Immature natural killer cell (primary cell): ENCODE measurements at regions not wholly inside any gene's neighbourhood (a gene's known extent, or its start where the extent isn't known, plus 50 kb on each side); places are given as distances from the start of the nearest gene placed in this dataset.

Source experiments
- DNase-seq, 3 donors: peaks; one replicate each; pipeline ENCODE4 v3.0.0; 2022; ENCODE audit warnings: mixed read lengths in 1 of 3
- H3K27ac Mint-ChIP-seq, 6 donors: one replicate each; pipeline ENCODE4 v1.8.0; 2020; ENCODE audit warnings: mixed read lengths in 6 of 6, mild to moderate bottlenecking in 5 of 6, inconsistent platforms in 4 of 6, moderate library complexity in 3 of 6
- H3K27me3 Mint-ChIP-seq, 3 donors: one replicate each; pipeline ENCODE4 v1.8.0; 2020 to 2021; ENCODE audit warnings: low read depth in 3 of 3, mild to moderate bottlenecking in 3 of 3, mixed read lengths in 3 of 3, moderate library complexity in 3 of 3, inconsistent platforms in 1 of 3
- H3K36me3 Mint-ChIP-seq, 3 donors: one replicate each; pipeline ENCODE4 v1.8.0; 2020; ENCODE audit warnings: mixed read lengths in 3 of 3, inconsistent platforms in 2 of 3, mild to moderate bottlenecking in 2 of 3
- H3K4me1 Mint-ChIP-seq, 2 donors: one replicate each; pipeline ENCODE4 v1.8.0; 2020; ENCODE audit warnings: inconsistent platforms in 2 of 2, mild to moderate bottlenecking in 2 of 2, mixed read lengths in 2 of 2, moderate library complexity in 1 of 2
- H3K4me3 Mint-ChIP-seq, 5 donors: one replicate each; pipeline ENCODE4 v1.8.0; 2020; ENCODE audit warnings: mild to moderate bottlenecking in 5 of 5, mixed read lengths in 5 of 5, inconsistent platforms in 3 of 5, moderate library complexity in 3 of 5
- H3K9me3 Mint-ChIP-seq, 6 donors: one replicate each; pipeline ENCODE4 v1.8.0; 2020; ENCODE audit warnings: mild to moderate bottlenecking in 6 of 6, mixed read lengths in 6 of 6, inconsistent platforms in 4 of 6, moderate library complexity in 3 of 6

DNA sequence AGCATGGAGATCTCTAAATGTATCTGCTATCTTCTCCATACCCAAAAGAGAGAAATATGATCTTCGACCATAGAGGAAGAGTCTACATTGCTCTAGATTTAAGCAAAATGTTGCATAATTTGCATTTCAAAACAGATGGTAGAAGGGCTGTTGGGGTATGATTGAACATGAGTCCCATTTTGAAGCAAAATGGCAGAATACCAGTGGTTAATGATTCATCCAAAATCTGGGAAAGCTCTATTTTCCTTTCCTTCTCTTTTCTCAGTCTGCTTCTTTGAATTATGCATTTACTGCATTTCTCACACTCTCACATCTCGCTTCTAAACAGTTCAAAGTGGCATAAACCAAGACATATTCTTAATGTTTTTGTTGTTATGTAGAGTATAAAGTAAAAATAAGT is 178.5 kb downstream of the MACC1 start:
- Mint-ChIP-seq H3K4me1 (no peaks in the 10 kb centered on the region), H3K4me3 (no peak overlapping the region), H3K36me3 (no peaks in the 10 kb centered on the region), H3K9me3 (peaks cover 0 to 5% (median 0%) of the 10 kb centered on the region in 6 donors), H3K27ac (no peak overlapping the region), H3K27me3 (no peaks in the 10 kb centered on the region)
- no peak for DNase-seq

DNA sequence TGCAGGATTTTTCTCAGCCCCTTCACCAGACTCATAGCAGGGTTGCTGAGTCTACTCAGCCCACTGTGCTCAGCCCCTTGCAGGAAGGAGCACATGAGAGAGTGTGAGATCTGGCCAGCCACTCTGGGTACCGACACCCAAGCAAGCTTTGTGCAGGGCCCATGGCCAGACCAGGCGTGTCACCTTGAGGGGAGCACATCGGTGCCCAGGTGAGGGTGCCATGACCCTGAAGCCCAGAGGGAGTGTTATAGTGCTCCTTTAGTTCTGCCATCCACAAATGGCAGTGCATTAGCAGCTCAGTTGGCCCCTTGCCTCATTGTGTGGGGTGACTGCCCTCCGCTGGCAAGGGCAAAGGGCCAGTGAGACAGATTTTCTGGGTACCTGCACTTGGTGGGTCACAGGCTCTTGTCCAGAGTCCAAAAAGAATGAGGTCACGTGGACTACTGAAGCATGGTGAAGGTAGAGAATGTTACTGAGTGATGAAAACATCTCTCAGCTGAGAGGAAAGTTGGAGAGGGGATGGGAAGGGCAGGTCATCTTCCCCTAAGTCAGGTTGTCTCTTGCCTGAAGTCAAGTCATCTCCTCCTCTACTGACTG is 181.8 kb downstream of the MACC1 start:
- H3K4me1 Mint-ChIP-seq: no peaks in the 10 kb centered on the region
- DNase-seq: no peak
- H3K27ac Mint-ChIP-seq: no peak overlapping the region
- no peak overlapping the region for H3K4me3 Mint-ChIP-seq
- no peaks in the 10 kb centered on the region for H3K36me3 Mint-ChIP-seq
- H3K9me3 Mint-ChIP-seq: peaks cover 0 to 8% (median 4%) of the 10 kb centered on the region in 6 donors
- no peaks in the 10 kb centered on the region for H3K27me3 Mint-ChIP-seq

DNA sequence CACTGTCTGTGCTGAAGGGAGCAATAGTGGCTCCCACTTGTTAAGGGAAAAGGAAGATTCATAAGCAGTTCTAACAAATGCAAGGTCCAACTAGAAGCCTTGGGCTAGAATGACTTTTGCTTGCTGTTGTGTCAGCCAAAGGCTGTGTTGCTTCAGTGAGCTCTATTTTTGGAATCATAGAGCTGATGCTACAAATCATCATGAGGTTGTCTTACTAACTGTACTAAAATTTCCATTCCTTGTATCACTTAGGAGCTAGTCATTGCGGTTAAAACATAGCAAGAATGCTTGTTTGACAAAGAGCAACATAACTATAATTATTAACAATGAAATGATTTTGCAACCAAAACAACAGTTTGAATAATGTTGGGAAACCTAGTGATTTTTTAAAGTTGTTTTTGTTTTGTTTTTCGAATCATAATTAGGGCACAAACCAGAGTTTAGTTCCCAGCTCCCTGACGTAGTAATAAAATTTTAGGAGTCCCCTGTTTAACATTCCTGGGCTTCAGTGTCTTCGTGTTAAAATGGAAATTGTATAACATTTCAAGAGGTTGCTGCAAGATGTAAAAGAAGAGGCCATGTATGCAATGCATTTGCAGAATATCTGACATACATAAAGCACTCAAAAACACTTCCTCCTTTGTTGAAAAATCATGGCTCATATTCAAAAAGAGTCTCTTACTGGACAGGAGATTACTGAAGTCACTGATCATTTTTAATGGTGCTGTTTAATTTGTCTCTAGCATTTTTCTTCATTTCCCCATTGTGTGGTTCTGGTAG is 183.4 kb downstream of the MACC1 start:
- Mint-ChIP-seq H3K4me3 (no peak overlapping the region), H3K27ac (no peak overlapping the region), H3K9me3 (peaks cover 0 to 8% (median 4%) of the 10 kb centered on the region in 6 donors), H3K27me3 (no peaks in the 10 kb centered on the region), H3K36me3 (no peaks in the 10 kb centered on the region), H3K4me1 (no peaks in the 10 kb centered on the region)
- DNase-seq: no peak

DNA sequence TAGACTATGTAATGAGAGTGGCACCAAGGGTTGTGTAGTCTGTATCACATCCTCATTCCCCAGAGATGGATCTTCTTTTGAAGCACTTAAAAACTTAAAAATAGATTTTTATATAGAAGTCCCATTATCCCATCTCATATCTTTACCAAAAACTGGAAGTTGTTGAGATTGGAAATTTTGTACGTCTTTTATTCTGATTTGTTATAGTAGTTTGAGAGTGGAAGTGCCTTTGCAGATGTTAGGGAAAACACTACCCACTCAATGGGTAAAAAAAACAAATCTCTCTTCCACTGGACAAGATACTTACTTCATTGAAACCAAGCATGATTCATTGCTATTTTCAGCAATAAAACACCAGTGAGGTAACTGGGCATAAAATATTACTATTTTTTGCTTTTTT is 184.4 kb downstream of the MACC1 start:
- no peak overlapping the region for H3K4me3 Mint-ChIP-seq
- H3K4me1 Mint-ChIP-seq: no peaks in the 10 kb centered on the region
- no peak overlapping the region for H3K27ac Mint-ChIP-seq
- H3K36me3 Mint-ChIP-seq: no peaks in the 10 kb centered on the region
- no peak for DNase-seq
- H3K9me3 Mint-ChIP-seq: peaks cover 0 to 8% (median 4%) of the 10 kb centered on the region in 6 donors
- H3K27me3 Mint-ChIP-seq: no peaks in the 10 kb centered on the region

DNA sequence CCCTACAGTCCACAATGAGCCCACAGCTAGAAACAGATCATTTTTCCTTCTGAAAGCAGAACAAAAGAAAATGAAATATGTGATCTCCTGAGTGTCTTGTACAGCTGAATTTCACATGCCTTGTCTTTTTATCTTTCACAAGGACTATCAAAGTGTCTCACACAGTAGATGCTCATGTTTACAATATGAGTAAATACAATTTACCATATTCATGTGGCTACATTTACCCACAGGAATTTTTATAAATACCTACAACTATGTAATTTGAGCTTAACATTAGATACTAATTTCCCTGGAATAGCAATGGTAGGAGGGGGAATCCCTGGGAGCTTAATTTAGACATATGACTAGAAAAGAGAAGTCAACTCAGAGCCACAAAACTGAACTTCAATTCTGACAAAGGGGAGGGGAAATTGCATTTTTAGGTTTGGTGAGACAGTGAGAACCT is 186.2 kb downstream of the MACC1 start:
- Mint-ChIP-seq H3K9me3 (peaks cover 0 to 10% (median 4%) of the 10 kb centered on the region in 6 donors), H3K27ac (no peak overlapping the region), H3K27me3 (no peaks in the 10 kb centered on the region), H3K36me3 (no peaks in the 10 kb centered on the region), H3K4me1 (no peaks in the 10 kb centered on the region), H3K4me3 (no peak overlapping the region)
- no peak for DNase-seq

DNA sequence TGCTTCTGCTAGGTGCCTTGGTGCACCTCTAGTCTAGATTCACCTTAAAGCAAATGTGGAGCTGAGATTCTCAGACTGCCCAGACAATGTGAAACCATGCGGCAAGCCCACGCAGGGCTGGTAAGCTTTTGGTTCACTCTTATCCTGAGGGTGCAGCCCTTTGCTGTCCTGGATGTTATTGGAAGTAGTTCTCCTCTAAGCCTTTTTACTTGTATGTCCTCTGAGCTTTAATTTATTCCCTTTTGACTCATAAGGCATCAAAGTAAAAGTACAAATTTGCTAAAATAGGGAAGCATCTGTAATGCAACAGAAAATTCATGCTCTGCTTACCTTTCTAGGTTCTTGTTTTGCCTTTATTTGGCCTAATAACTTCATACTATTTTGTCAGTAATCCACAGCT is 186.8 kb downstream of the MACC1 start:
- Mint-ChIP-seq H3K27ac (no peak overlapping the region), H3K9me3 (peaks cover 0 to 10% (median 4%) of the 10 kb centered on the region in 6 donors), H3K27me3 (no peaks in the 10 kb centered on the region), H3K36me3 (no peaks in the 10 kb centered on the region), H3K4me1 (no peaks in the 10 kb centered on the region), H3K4me3 (no peak overlapping the region)
- no peak for DNase-seq

DNA sequence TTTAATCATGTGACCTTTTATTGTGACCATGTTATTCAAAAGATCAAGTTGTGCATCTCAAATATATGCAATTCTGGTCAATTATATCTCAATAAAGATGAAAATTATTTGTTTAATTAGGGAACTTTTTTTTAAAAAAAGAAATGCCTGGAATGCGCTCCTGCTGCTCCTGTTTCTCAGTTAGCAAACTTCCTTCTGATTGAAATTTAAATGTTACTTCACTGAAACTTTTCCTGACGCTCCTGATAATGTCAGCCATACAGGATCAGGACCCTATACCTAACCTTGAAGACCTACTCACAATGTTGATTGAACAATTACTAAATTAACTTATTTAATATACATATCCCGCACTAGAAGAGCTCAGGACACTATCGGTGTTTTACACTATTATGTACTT is 190.4 kb downstream of the MACC1 start:
- H3K36me3 Mint-ChIP-seq: no peaks in the 10 kb centered on the region

DNA sequence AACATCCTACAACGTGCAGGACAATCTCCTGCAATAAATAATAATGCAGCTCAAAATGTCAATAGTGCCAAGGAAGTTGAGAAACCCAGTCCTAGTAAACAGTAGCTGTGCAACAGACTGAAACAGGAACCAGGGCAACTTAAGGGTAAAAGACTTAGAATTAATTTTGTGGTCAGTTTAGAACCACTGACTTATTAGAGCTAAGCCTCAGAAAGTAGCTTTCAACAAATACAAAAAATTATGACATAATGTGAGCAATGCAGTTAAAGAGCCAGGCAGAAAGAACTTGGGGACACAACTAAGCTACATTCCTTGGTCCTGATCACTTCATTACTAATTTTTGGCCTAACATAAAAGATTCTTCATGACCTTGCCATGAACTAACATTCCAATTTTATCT is 195.4 kb downstream of the MACC1 start:
- Mint-ChIP-seq H3K36me3 (peaks cover 0 to 4% (median 4%) of the 10 kb centered on the region in 3 donors), H3K27me3 (peaks cover 0 to 4% (median 0%) of the 10 kb centered on the region in 3 donors), H3K27ac (no peak overlapping the region), H3K4me1 (no peaks in the 10 kb centered on the region), H3K9me3 (peaks cover 2 to 25% (median 7%) of the 10 kb centered on the region in 6 donors), H3K4me3 (no peak overlapping the region)
- no peak for DNase-seq

More for the DNA sequence above, 190.4 kb downstream of the MACC1 start:
- H3K4me1 Mint-ChIP-seq: no peaks in the 10 kb centered on the region
- DNase-seq: no peak
- peaks cover 0 to 11% (median 7%) of the 10 kb centered on the region in 6 donors for H3K9me3 Mint-ChIP-seq
- no peak overlapping the region for H3K27ac Mint-ChIP-seq
- peaks cover 0 to 2% (median 0%) of the 10 kb centered on the region in 3 donors for H3K27me3 Mint-ChIP-seq
- no peak overlapping the region for H3K4me3 Mint-ChIP-seq

DNA sequence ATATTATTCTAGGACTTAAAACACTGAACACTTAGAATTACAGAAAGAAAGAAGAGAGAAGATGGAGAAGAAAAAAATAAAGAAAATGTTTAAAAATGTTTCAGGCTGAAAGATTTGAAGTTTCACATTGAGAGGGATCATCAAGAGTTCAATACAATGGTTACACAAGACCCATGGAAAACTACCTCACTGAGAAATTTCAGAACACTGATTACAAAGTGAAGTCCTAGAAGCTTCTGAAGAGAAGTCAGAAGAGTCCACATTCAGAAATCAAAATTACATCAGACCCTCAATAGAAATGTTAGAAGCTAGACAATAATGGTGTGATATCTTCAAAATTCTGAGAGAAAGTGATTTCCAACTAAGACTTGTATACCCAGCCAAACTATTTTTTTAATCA is 196.1 kb downstream of the MACC1 start:
- H3K4me1 Mint-ChIP-seq: no peaks in the 10 kb centered on the region
- peaks cover 0 to 4% (median 0%) of the 10 kb centered on the region in 3 donors for H3K27me3 Mint-ChIP-seq
- H3K36me3 Mint-ChIP-seq: peaks cover 0 to 4% (median 4%) of the 10 kb centered on the region in 3 donors
- no peak for DNase-seq
- no peak overlapping the region for H3K27ac Mint-ChIP-seq
- H3K9me3 Mint-ChIP-seq: peaks cover 2 to 21% (median 7%) of the 10 kb centered on the region in 6 donors
- no peak overlapping the region for H3K4me3 Mint-ChIP-seq

DNA sequence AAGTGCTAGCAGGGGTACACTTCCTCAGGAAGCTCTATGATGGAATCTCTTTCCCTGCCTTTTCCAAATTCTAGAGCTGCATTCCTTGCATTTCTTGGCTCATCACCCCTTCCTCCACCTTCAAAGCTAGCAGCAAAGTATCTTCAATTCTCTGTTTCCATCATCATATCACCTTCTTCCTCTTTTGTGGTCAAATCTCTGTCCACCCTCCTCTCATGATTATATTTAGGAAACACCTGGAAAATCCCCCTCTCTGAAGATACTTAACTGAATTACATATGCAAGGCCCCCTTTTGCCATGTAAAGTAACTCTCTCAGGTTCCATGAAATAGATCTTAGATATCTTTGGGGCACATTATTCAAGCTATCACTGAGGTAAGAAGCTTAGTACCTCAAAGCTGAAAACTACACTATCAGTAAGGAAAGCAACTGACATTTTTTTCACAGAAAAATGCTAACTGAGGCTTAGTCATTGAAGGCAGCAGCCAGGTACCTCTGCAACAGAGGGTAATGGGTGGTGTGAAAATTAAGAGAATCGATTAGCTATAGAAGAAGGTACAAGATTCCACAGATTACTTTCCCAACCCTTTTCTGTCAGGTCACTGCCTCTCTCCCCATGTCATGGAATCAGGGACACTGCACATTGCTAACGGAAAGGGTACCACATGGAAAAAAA is 197.3 kb downstream of the MACC1 start:
- Mint-ChIP-seq H3K9me3 (peaks cover 2 to 21% (median 6%) of the 10 kb centered on the region in 6 donors), H3K27me3 (peaks cover 0 to 4% (median 0%) of the 10 kb centered on the region in 3 donors), H3K36me3 (peaks cover 0 to 4% (median 4%) of the 10 kb centered on the region in 3 donors), H3K4me1 (no peaks in the 10 kb centered on the region), H3K27ac (no peak overlapping the region), H3K4me3 (no peak overlapping the region)
- DNase-seq: no peak

DNA sequence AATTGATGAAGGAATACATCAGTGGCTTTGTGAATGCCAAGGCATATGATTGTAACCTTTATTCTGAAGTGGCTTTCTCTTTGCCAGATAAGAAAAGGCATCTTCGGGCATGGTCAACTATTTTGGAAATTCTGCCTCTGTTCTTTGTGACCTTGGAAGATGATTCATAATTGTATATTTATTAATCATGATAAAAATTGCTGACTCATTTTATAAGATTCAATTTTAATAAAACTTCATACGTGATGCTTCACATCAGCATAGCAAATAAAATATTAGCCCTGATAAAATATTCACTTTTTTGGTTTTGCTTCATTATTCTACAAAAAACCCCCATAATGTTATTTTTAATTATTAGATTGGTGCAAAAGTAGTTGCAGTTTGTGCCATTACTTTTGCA is 200.5 kb downstream of the MACC1 start:
- no peak for DNase-seq
- Mint-ChIP-seq H3K9me3 (peaks cover 2 to 16% (median 6%) of the 10 kb centered on the region in 6 donors), H3K4me3 (no peak overlapping the region)

DNA sequence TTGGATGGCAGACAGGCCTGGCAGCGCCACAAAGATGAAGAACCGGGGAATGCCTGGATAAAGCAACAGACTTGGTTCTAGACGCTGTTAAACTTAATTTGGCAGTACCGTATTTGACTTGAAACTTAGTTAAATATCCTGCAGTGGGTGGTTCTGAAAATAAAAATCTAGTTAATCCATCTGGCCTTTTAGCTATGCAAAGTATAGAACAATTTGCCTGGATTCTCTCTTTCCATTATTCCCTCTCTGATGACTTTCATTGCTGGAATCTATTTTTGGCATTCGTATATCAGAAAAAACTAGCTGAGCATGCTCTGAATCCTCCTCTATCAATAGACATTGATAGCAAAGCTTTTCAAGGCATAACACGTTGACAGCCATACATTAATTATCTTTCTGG is 203.6 kb downstream of the MACC1 start:
- peaks cover 3 to 17% (median 7%) of the 10 kb centered on the region in 6 donors for H3K9me3 Mint-ChIP-seq
- no peaks in the 10 kb centered on the region for H3K4me1 Mint-ChIP-seq
- H3K4me3 Mint-ChIP-seq: no peak overlapping the region
- H3K27ac Mint-ChIP-seq: no peak overlapping the region
- no peak for DNase-seq
- H3K36me3 Mint-ChIP-seq: peaks cover 0 to 2% (median 0%) of the 10 kb centered on the region in 3 donors
- no peaks in the 10 kb centered on the region for H3K27me3 Mint-ChIP-seq

More for the DNA sequence above, 200.5 kb downstream of the MACC1 start:
- H3K27ac Mint-ChIP-seq: no peak overlapping the region
- peaks cover 0 to 2% (median 0%) of the 10 kb centered on the region in 3 donors for H3K27me3 Mint-ChIP-seq
- no peaks in the 10 kb centered on the region for H3K4me1 Mint-ChIP-seq
- peaks cover 0 to 4% (median 4%) of the 10 kb centered on the region in 3 donors for H3K36me3 Mint-ChIP-seq

DNA sequence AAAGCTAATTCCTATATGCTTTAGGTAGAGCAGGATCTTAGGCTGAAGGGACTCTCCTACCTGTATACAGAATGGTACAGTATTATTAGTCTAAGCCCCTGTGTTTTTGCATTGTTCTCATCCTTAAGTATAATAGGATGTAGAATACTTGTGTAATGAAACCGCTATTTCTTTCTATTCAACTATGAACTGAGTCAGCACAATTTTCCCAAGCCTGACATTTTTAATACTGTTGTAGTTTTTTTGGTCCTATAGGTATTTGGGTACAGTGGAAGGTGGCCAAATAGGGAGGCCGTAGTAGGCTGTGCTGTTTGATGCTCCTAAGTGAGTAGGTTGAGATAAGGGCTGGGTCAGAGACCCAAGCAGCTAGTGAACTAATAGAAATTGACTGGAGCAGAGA is 205.1 kb downstream of the MACC1 start:
- H3K9me3 Mint-ChIP-seq: peaks cover 3 to 24% (median 7%) of the 10 kb centered on the region in 6 donors
- H3K27ac Mint-ChIP-seq: no peak overlapping the region
- no peaks in the 10 kb centered on the region for H3K27me3 Mint-ChIP-seq
- H3K4me1 Mint-ChIP-seq: no peaks in the 10 kb centered on the region
- H3K36me3 Mint-ChIP-seq: no peaks in the 10 kb centered on the region
- H3K4me3 Mint-ChIP-seq: no peak overlapping the region
- DNase-seq: no peak

DNA sequence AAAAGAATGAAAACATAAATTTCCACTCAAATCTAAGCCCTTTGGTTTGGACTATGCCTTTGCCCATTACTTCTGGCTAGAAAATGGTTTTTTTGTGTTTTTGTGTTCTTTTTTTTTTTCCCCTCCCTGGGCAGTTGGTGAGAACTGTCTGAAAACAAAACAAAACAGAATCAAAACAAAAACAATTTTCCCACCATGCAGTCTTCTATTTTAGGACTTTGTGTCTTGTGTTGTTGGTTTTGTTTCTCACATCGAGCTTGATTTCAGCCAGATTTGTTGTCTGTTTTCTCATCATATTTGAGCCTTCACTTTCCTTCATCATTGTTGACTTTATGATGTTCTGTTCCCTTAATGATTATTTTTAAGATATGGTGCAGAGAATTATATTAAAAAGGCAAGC is 206.3 kb downstream of the MACC1 start:
- Mint-ChIP-seq H3K27ac (no peak overlapping the region), H3K4me3 (no peak overlapping the region), H3K4me1 (no peaks in the 10 kb centered on the region), H3K36me3 (no peaks in the 10 kb centered on the region), H3K27me3 (no peaks in the 10 kb centered on the region), H3K9me3 (peaks cover 3 to 25% (median 7%) of the 10 kb centered on the region in 6 donors)
- no peak for DNase-seq
